Nephron (organoid): ENCODE measurements at regions not wholly inside any gene's neighbourhood (a gene's known extent, or its start where the extent isn't known, plus 50 kb on each side); places are given as distances from the start of the nearest gene placed in this dataset.

Source experiments
- H3K27ac Mint-ChIP-seq, 3 experiments: 2 replicates each; pipeline ENCODE4 v1.8.0; 2020; ENCODE audit warnings: mixed read lengths in 3 of 3, mild to moderate bottlenecking in 2 of 3, moderate library complexity in 1 of 3
- H3K27me3 Mint-ChIP-seq: 2 replicates; pipeline ENCODE4 v1.8.0; 2021; ENCODE audit warnings: low read depth, mild to moderate bottlenecking, moderate library complexity, mixed read lengths
- H3K36me3 Mint-ChIP-seq: 2 replicates; pipeline ENCODE4 v1.8.0; 2020; ENCODE audit warnings: low read depth, mixed read lengths
- H3K4me1 Mint-ChIP-seq: 2 replicates; pipeline ENCODE4 v1.8.0; 2020; ENCODE audit warnings: mixed read lengths
- H3K4me3 Mint-ChIP-seq, 3 experiments: 2 replicates each; pipeline ENCODE4 v1.8.0; 2020; ENCODE audit warnings: mild to moderate bottlenecking in 3 of 3, mixed read lengths in 3 of 3, moderate library complexity in 2 of 3
- H3K9me3 Mint-ChIP-seq: 2 replicates; pipeline ENCODE4 v1.8.0; 2020; ENCODE audit warnings: mixed read lengths
- TF ChIP-seq, protein P1 (sequence below), 3 experiments: fragments of 200-600 bp; sonication (generic); IDR thresholded peaks; one replicate each; pipeline ENCODE4 v1.5.0; 2021; ENCODE audit warnings: antibody characterized with exemption in 3 of 3; ENCODE audit not compliant: unreplicated experiment in 3 of 3

DNA sequence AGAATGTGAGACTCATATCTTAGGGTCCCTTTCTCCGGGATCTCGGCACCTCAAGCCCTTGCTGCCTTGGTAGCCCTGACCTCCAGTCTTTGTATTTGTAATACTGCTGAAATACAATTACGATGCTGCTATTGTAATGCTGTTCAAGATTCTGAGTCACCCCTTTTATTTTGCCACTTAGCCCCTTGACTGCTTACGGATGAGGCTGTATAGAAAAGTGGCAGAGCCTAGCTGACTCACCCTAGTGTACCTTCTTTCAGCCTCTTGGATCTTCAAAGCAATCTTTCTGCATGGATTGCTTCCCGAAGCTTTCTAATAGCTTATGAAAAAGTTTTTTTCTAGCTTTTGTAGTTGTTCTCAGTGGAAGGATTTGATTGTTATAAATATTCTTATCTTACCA is 187.9 kb downstream of the KCNJ2 start:
- H3K9me3 Mint-ChIP-seq, result peaks cover 11% of the 10 kb centered on the region
- H3K27ac Mint-ChIP-seq, result no peak overlapping the region
- H3K36me3 Mint-ChIP-seq, result no peaks in the 10 kb centered on the region
- H3K4me1 Mint-ChIP-seq, result no peaks in the 10 kb centered on the region
- H3K4me3 Mint-ChIP-seq, result no peak overlapping the region
- no peaks in the 10 kb centered on the region for H3K27me3 Mint-ChIP-seq
- TF ChIP-seq, protein P1, sequence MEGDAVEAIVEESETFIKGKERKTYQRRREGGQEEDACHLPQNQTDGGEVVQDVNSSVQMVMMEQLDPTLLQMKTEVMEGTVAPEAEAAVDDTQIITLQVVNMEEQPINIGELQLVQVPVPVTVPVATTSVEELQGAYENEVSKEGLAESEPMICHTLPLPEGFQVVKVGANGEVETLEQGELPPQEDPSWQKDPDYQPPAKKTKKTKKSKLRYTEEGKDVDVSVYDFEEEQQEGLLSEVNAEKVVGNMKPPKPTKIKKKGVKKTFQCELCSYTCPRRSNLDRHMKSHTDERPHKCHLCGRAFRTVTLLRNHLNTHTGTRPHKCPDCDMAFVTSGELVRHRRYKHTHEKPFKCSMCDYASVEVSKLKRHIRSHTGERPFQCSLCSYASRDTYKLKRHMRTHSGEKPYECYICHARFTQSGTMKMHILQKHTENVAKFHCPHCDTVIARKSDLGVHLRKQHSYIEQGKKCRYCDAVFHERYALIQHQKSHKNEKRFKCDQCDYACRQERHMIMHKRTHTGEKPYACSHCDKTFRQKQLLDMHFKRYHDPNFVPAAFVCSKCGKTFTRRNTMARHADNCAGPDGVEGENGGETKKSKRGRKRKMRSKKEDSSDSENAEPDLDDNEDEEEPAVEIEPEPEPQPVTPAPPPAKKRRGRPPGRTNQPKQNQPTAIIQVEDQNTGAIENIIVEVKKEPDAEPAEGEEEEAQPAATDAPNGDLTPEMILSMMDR (IDR thresholded peaks at IDR 0.05; ENCODE audit: unreplicated experiment in 3 of 3), result no peak

DNA sequence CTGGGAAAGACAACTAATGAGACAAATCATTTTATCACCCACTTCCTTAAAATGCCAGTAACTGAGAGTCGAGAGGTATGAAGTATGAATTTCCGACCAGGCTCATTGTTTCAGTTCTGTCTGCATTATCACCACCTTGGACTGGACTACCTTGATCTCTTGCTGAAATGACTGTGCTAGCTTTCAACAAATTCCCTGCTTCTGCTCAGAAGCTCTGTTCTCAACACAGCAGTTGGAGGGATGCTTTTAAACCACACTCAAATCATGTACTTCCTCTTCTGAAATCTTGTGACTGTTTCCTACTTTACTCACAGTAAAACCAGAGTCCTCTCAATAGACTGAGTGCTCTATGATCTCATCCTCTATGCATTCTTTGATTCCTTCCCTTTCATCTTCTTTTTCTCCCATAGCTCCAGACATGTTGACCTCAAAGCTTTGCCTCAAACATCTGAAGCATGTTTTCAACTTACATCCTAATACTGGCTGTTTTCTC is 195.8 kb downstream of the KCNJ2 start:
- H3K27me3 Mint-ChIP-seq, result no peaks in the 10 kb centered on the region
- H3K4me1 Mint-ChIP-seq, result peaks cover 8% of the 10 kb centered on the region
- TF ChIP-seq, protein P1 (IDR thresholded peaks at IDR 0.05; ENCODE audit: unreplicated experiment in 3 of 3), result no peak

DNA sequence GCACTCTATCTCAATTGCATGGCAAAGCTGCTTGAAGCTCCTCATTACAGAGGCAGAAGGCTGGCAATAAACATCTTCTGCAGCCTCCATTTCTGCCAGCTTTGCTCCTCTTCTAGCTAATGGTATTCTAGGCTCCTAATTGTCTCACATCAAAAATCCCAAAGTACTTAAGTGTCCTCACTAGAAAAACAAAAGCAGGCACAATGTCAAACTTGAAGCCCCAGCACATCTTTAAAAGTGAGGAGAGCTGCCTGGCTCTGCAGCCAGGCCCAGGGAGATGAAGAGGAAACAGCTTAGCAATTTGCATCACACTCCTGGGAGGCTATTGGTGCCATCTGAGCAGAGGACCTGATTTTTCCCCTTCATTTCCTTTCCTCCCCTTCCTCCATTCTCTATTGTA is 197.1 kb downstream of the KCNJ2 start:
- TF ChIP-seq, protein P1 (IDR thresholded peaks at IDR 0.05; ENCODE audit: unreplicated experiment in 3 of 3), result no peak
- Mint-ChIP-seq H3K4me3 (no peak overlapping the region), H3K27me3 (no peaks in the 10 kb centered on the region), H3K36me3 (no peaks in the 10 kb centered on the region), H3K9me3 (peaks cover 3% of the 10 kb centered on the region), H3K27ac (no peak overlapping the region), H3K4me1 (peaks cover 8% of the 10 kb centered on the region)

More for the DNA sequence above, 195.8 kb downstream of the KCNJ2 start:
- Mint-ChIP-seq H3K9me3 (peaks cover 8% of the 10 kb centered on the region), H3K27ac (peak overlapping the region in 2 of 3 experiments; percentile 3 to 69), H3K4me3 (no peak overlapping the region), H3K36me3 (no peaks in the 10 kb centered on the region)

DNA sequence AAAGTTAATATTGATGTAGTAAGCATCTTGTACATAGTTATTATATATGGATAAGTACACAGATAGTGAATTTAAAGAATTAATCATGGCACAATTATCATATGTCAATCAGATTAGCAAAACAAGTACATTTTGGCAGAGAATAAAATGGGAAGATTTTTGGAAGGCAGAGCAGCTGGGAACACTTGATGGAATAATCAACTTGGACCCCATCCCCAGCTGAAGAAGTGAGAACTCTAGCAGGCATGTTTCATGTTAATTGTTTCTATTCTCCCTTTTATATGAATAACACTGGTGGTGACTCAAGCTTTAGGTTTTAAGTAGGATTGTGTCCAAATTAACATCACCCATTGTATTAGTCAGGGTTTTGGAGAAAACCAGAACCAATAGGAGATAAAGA is 198.7 kb downstream of the KCNJ2 start:
- Mint-ChIP-seq H3K27me3 (no peaks in the 10 kb centered on the region), H3K27ac (no peak overlapping the region), H3K4me1 (peaks cover 8% of the 10 kb centered on the region), H3K4me3 (no peak overlapping the region), H3K36me3 (no peaks in the 10 kb centered on the region), H3K9me3 (no peaks in the 10 kb centered on the region)
- TF ChIP-seq, protein P1 (IDR thresholded peaks at IDR 0.05; ENCODE audit: unreplicated experiment in 3 of 3), result no peak

DNA sequence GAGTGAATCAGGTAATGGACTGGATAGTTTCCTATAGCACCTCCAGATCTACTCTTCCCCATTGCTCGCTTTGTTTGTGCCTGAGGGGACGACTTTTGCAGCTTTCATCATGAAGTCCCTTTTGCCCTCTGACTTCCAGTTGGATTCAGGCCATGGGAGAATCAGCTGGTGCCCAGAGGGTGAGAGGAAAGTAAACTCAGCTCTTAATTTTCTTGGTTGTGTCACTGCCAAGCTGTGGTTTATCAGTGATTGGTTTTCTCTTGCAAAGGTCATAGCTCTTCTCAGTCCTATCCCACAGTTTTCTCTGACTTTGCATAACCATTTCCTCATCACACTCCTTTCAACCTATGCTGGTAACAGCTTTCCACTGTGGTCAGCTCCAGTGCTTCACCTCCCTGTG is 200.1 kb downstream of the KCNJ2 start:
- Mint-ChIP-seq H3K27ac (no peak overlapping the region), H3K36me3 (no peaks in the 10 kb centered on the region), H3K9me3 (no peaks in the 10 kb centered on the region), H3K27me3 (no peaks in the 10 kb centered on the region), H3K4me3 (no peak overlapping the region), H3K4me1 (peaks cover 8% of the 10 kb centered on the region)
- TF ChIP-seq, protein P1 (IDR thresholded peaks at IDR 0.05; ENCODE audit: unreplicated experiment in 3 of 3), result no peak

DNA sequence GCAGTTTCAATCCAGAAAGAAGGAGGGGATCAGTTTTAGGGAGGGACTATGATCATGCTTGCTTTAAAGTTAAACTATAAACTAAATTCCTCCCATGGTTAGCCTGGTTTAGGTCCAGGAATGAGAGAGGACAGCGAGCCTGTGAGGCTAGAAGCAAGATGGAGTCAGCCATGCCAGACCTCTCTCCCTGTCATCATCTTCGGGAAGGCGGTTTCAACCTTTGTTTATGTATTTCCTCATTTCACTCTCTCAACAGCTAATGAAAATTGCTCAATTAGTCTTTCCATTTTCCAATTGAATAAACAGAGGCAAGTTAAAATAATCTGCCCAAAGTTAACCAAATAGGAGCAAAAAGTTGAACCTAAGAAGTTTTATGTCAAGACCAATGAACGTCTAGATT is 201.5 kb downstream of the KCNJ2 start:
- Mint-ChIP-seq H3K4me1 (no peaks in the 10 kb centered on the region), H3K27ac (no peak overlapping the region), H3K27me3 (no peaks in the 10 kb centered on the region), H3K4me3 (no peak overlapping the region), H3K36me3 (no peaks in the 10 kb centered on the region), H3K9me3 (no peaks in the 10 kb centered on the region)
- TF ChIP-seq, protein P1 (IDR thresholded peaks at IDR 0.05; ENCODE audit: unreplicated experiment in 3 of 3), result no peak
